GM23338 (cell line): ENCODE measurements at regions not wholly inside any gene's neighbourhood (a gene's known extent, or its start where the extent isn't known, plus 50 kb on each side); places are given as distances from the start of the nearest gene placed in this dataset.

ENCODE experiments used
- CREB1 ChIP-seq: fragments of 250-450 bp; sonication (Bioruptor Pico); IDR thresholded peaks from 2 replicates; pipeline ENCODE4 v1.5.0; 2020; ENCODE audit warnings: low read depth, mild to moderate bottlenecking, moderate library complexity
- EZH2 ChIP-seq: fragments of 200-600 bp; sonication (generic); IDR thresholded peaks from one replicate; pipeline ENCODE4 v1.8.0; 2017; ENCODE audit warnings: antibody characterized with exemption, mild to moderate bottlenecking, low read depth; ENCODE audit not compliant: unreplicated experiment
- EZH2phosphoT487 ChIP-seq: fragments of 200-600 bp; sonication (generic); IDR thresholded peaks from one replicate; pipeline ENCODE4 v1.8.1; 2018; ENCODE audit warnings: antibody characterized with exemption; ENCODE audit not compliant: unreplicated experiment
- POLR2AphosphoS5 ChIP-seq: IDR thresholded peaks from 2 replicates; pipeline ENCODE4 v1.6.1; 2016; ENCODE audit warnings: antibody characterized with exemption, low read depth
- ZNF114 ChIP-seq: fragments of 250-450 bp; sonication (Bioruptor Pico); IDR thresholded peaks from 2 replicates; pipeline ENCODE4 v1.5.0; 2020; ENCODE audit warnings: mild to moderate bottlenecking, moderate library complexity
- TF ChIP-seq, protein P1 (sequence below), 2 experiments: fragments of 200-600 bp in 1 of 2; sonication (generic) in 1 of 2; conservative IDR thresholded peaks; 2 replicates each; pipeline versions ENCODE4 v1.5.1 to v1.6.1; 2016 to 2017; ENCODE audit warnings: antibody characterized with exemption in 2 of 2, low read depth in 2 of 2, mild to moderate bottlenecking in 2 of 2, moderate library complexity in 1 of 2
- TF ChIP-seq, protein P2 (sequence below): IDR thresholded peaks from one replicate; pipeline ENCODE4 v1.6.1; 2018; ENCODE audit warnings: antibody characterized with exemption; ENCODE audit not compliant: unreplicated experiment

DNA sequence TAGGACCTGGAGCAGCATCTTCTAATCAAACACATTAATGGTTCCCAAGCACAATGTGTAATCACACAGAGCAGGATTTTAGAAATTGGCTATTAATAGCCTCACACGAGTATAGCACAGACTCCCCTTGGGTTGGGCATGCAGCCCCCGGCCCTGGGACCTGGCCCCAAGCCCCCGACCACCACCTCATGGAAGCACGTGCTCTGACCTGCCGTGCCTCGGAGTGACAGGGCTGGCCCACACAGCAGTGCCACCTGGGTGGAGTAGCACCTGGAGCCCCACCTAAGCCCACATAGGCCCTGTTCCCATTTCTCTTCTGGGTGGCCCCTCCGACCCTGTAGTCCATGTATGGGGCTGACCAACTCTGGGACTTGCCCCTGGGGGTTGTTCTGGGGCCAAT, 171.8 kb downstream of the TTLL2 start:
- TF ChIP-seq CREB1 (CRISPR knock-in tag), result no peak
- TF ChIP-seq, protein P1, sequence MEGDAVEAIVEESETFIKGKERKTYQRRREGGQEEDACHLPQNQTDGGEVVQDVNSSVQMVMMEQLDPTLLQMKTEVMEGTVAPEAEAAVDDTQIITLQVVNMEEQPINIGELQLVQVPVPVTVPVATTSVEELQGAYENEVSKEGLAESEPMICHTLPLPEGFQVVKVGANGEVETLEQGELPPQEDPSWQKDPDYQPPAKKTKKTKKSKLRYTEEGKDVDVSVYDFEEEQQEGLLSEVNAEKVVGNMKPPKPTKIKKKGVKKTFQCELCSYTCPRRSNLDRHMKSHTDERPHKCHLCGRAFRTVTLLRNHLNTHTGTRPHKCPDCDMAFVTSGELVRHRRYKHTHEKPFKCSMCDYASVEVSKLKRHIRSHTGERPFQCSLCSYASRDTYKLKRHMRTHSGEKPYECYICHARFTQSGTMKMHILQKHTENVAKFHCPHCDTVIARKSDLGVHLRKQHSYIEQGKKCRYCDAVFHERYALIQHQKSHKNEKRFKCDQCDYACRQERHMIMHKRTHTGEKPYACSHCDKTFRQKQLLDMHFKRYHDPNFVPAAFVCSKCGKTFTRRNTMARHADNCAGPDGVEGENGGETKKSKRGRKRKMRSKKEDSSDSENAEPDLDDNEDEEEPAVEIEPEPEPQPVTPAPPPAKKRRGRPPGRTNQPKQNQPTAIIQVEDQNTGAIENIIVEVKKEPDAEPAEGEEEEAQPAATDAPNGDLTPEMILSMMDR (conservative IDR thresholded peaks at IDR 0.05; ENCODE audit: low read depth in 2 of 2), result no peak
- TF ChIP-seq, protein P2, sequence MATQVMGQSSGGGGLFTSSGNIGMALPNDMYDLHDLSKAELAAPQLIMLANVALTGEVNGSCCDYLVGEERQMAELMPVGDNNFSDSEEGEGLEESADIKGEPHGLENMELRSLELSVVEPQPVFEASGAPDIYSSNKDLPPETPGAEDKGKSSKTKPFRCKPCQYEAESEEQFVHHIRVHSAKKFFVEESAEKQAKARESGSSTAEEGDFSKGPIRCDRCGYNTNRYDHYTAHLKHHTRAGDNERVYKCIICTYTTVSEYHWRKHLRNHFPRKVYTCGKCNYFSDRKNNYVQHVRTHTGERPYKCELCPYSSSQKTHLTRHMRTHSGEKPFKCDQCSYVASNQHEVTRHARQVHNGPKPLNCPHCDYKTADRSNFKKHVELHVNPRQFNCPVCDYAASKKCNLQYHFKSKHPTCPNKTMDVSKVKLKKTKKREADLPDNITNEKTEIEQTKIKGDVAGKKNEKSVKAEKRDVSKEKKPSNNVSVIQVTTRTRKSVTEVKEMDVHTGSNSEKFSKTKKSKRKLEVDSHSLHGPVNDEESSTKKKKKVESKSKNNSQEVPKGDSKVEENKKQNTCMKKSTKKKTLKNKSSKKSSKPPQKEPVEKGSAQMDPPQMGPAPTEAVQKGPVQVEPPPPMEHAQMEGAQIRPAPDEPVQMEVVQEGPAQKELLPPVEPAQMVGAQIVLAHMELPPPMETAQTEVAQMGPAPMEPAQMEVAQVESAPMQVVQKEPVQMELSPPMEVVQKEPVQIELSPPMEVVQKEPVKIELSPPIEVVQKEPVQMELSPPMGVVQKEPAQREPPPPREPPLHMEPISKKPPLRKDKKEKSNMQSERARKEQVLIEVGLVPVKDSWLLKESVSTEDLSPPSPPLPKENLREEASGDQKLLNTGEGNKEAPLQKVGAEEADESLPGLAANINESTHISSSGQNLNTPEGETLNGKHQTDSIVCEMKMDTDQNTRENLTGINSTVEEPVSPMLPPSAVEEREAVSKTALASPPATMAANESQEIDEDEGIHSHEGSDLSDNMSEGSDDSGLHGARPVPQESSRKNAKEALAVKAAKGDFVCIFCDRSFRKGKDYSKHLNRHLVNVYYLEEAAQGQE, result no peak
- no peak for TF ChIP-seq EZH2
- no peak for TF ChIP-seq EZH2phosphoT487
- no peak for TF ChIP-seq POLR2AphosphoS5
- TF ChIP-seq ZNF114, result no peak
